OCI-LY3 (cell line): ENCODE measurements at regions not wholly inside any gene's neighbourhood (a gene's known extent, or its start where the extent isn't known, plus 50 kb on each side); places are given as distances from the start of the nearest gene placed in this dataset.

ENCODE experiments used
- EZH2phosphoT487 ChIP-seq: fragments of 200-600 bp; shearing (Covaris generic); IDR thresholded peaks from 2 replicates; pipeline ENCODE4 v1.6.1; 2018; ENCODE audit warnings: antibody characterized with exemption, mixed run types, low read depth
- TF ChIP-seq, protein P1 (sequence below): fragments of 200-600, 300-600 bp; sonication (generic); IDR thresholded peaks from 2 replicates; pipeline ENCODE4 v1.5.1; 2014; ENCODE audit warnings: antibody characterized with exemption, low read length, low read depth

DNA sequence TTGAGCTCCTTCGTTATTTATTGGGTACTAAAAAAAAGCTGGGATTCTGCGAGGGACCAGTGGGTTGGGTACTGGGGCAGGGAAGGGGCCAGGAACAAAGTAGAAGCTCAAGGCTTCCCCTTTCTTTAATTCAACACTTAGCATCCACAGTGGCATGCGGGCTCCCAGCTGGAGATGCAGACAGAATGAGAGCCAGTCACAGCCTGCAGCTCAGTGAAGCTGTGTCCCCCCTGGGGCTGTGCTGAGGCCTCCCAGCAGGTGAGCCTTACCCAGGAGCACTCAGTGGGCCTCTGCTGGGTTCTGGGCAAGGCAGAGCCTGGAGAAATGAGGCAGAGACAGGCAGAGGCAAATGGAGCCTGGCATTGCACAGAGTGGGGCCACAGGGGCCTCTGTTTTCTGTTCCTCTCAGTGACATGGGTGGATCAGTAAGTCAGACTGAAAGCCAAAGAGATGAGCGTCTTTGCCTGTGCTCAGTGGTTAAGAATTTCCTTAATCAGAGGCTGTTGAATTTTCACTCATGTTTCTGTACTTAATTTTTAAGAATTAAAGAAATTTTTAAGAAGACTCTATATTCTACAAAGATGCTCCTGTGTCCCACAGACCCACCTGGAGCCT lies 181.4 kb upstream of the RBPJ start:
- TF ChIP-seq, protein P1, sequence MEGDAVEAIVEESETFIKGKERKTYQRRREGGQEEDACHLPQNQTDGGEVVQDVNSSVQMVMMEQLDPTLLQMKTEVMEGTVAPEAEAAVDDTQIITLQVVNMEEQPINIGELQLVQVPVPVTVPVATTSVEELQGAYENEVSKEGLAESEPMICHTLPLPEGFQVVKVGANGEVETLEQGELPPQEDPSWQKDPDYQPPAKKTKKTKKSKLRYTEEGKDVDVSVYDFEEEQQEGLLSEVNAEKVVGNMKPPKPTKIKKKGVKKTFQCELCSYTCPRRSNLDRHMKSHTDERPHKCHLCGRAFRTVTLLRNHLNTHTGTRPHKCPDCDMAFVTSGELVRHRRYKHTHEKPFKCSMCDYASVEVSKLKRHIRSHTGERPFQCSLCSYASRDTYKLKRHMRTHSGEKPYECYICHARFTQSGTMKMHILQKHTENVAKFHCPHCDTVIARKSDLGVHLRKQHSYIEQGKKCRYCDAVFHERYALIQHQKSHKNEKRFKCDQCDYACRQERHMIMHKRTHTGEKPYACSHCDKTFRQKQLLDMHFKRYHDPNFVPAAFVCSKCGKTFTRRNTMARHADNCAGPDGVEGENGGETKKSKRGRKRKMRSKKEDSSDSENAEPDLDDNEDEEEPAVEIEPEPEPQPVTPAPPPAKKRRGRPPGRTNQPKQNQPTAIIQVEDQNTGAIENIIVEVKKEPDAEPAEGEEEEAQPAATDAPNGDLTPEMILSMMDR, result no peak
- no peak for TF ChIP-seq EZH2phosphoT487
